ENCODE measurements at regions not wholly inside any gene's neighbourhood (a gene's known extent, or its start where the extent isn't known, plus 50 kb on each side); places are given as distances from the start of the nearest gene placed in this dataset.

GRCh38 chr4:66829310-66829709, 716.0 kb downstream of the CENPC start:
- H3K4me3 ChIP-seq = no peak overlapping the region
- intact Hi-C loops (cut with DNase I) = no loop called here
- no peak for ATAC-seq
- no peaks in the 10 kb centered on the region for H3K9me3 ChIP-seq
- no peaks in the 10 kb centered on the region for H3K36me3 ChIP-seq (replicated peaks in 1 of 2; ENCODE audit: insufficient read depth in 1 of 2, low read depth in 2 of 2)
- TF ChIP-seq POLR2A (IDR thresholded peaks at IDR 0.05) (no peak), CTCF (IDR thresholded peaks at IDR 0.05) (no peak)
- no peak overlapping the region for H3K27ac ChIP-seq
- no peak for DNase-seq
- no peaks in the 10 kb centered on the region for H3K27me3 ChIP-seq
- H3K4me1 ChIP-seq = no peaks in the 10 kb centered on the region

GRCh38 chr4:66820681-66821080, 724.6 kb downstream of the CENPC start:
- no peaks in the 10 kb centered on the region for H3K4me1 ChIP-seq
- TF ChIP-seq POLR2A (IDR thresholded peaks at IDR 0.05) = no peak
- no peak for TF ChIP-seq CTCF (IDR thresholded peaks at IDR 0.05)
- no peaks in the 10 kb centered on the region for H3K9me3 ChIP-seq
- no peaks in the 10 kb centered on the region for H3K27me3 ChIP-seq
- intact Hi-C loops (cut with DNase I) = no loop called here
- DNase-seq = no peak
- H3K4me3 ChIP-seq = no peak overlapping the region
- no peak for ATAC-seq
- H3K27ac ChIP-seq = no peak overlapping the region
- H3K36me3 ChIP-seq (replicated peaks in 1 of 2; ENCODE audit: insufficient read depth in 1 of 2, low read depth in 2 of 2) = no peaks in the 10 kb centered on the region

GRCh38 chr4:66814277-66814676, 731.0 kb downstream of the CENPC start:
- TF ChIP-seq CTCF (IDR thresholded peaks at IDR 0.05) = no peak
- no peak for TF ChIP-seq POLR2A (IDR thresholded peaks at IDR 0.05)
- Histone ChIP-seq H3K27ac (no peak overlapping the region), H3K27me3 (no peaks in the 10 kb centered on the region), H3K9me3 (no peaks in the 10 kb centered on the region), H3K4me3 (no peak overlapping the region), H3K4me1 (no peaks in the 10 kb centered on the region), H3K36me3 (replicated peaks in 1 of 2; ENCODE audit: insufficient read depth in 1 of 2, low read depth in 2 of 2) (no peaks in the 10 kb centered on the region)
- 66 to 74% methylated on average over 6 of the region's 6 CpGs for WGBS, 2 donors
- ATAC-seq (no peak), DNase-seq (no peak)
- intact Hi-C loops (cut with DNase I) = no loop called here

GRCh38 chr4:66805582-66805981, 739.7 kb downstream of the CENPC start:
- H3K4me3 ChIP-seq = no peak overlapping the region
- H3K27ac ChIP-seq = no peak overlapping the region
- ATAC-seq = no peak
- no peaks in the 10 kb centered on the region for H3K36me3 ChIP-seq (replicated peaks in 1 of 2; ENCODE audit: insufficient read depth in 1 of 2, low read depth in 2 of 2)
- TF ChIP-seq CTCF (IDR thresholded peaks at IDR 0.05) (no peak), POLR2A (IDR thresholded peaks at IDR 0.05) (no peak)
- H3K4me1 ChIP-seq = no peaks in the 10 kb centered on the region
- intact Hi-C loops (cut with DNase I) = no loop called here
- 20 to 27% methylated on average over 1 of the region's 1 CpG for WGBS, 2 donors
- H3K9me3 ChIP-seq = no peaks in the 10 kb centered on the region
- H3K27me3 ChIP-seq = no peaks in the 10 kb centered on the region
- DNase-seq = no peak

- no peak for ATAC-seq
- Histone ChIP-seq H3K27ac (no peak overlapping the region), H3K9me3 (no peaks in the 10 kb centered on the region), H3K36me3 (replicated peaks in 1 of 2; ENCODE audit: insufficient read depth in 1 of 2, low read depth in 2 of 2) (no peaks in the 10 kb centered on the region), H3K27me3 (no peaks in the 10 kb centered on the region), H3K4me1 (no peaks in the 10 kb centered on the region), H3K4me3 (no peak overlapping the region)
- intact Hi-C loops (cut with DNase I) = no loop called here
- WGBS, 2 donors = 46 to 67% methylated on average over 3 of the region's 3 CpGs
- DNase-seq = no peak
- TF ChIP-seq POLR2A (IDR thresholded peaks at IDR 0.05) (no peak), CTCF (IDR thresholded peaks at IDR 0.05) (no peak)
These were observed 740.3 kb downstream of the CENPC start for GRCh38 chr4:66804979-66805378.
